ENCODE measurements at regions not wholly inside any gene's neighbourhood (a gene's known extent, or its start where the extent isn't known, plus 50 kb on each side); places are given as distances from the start of the nearest gene placed in this dataset.

GRCh38 chr10:29229258-29229705 is 59.6 kb upstream of the LYZL1 start:
- H3K9me3 Mint-ChIP-seq, result peaks cover 8% of the 10 kb centered on the region; the same call in 1 of the 3 replicates

More at GRCh38 chr10:29229258-29229705, 59.6 kb upstream of the LYZL1 start:
- Histone ChIP-seq H3K27ac (ENCODE audit: low read depth) (no peak overlapping the region), H3K4me2 (no peak overlapping the region), H3K36me3 (ENCODE audit: insufficient read depth) (no peaks in the 10 kb centered on the region), H3K79me2 (replicated peaks; ENCODE audit: insufficient read depth) (no peaks in the 10 kb centered on the region), H3K27me3 (ENCODE audit: insufficient read depth) (no peaks in the 10 kb centered on the region), H3K4me1 (ENCODE audit: insufficient read depth) (peaks cover 9% of the 10 kb centered on the region), H3F3A (replicated peaks; ENCODE audit: low read depth) (no peaks in the 10 kb centered on the region), H2AFZ (peak overlapping the region; percentile 81), H3K4me3 (no peak overlapping the region), H3K9me2 (ENCODE audit: insufficient read depth) (0 out of 2 replicates have a peak, but pooled peaks cover 5% of the 10 kb centered on the region), H4K20me1 (replicated peaks; ENCODE audit: insufficient read depth) (no peaks in the 10 kb centered on the region)
- peaks cover 2% of the 10 kb centered on the region for H3K27me3 Mint-ChIP-seq (ENCODE audit: insufficient read depth, low read depth, poor library complexity)
- H3K36me3 Mint-ChIP-seq (ENCODE audit: low read depth), result no peaks in the 10 kb centered on the region; the same call in 2 of the 3 replicates
- H3K4me1 Mint-ChIP-seq, result peaks cover 14% of the 10 kb centered on the region
- no peak overlapping the region for H3K4me3 Mint-ChIP-seq
- DNase-seq (ENCODE audit: low spot score) (no peak), ATAC-seq (no peak)
- H3K27ac Mint-ChIP-seq, result no peak overlapping the region
- TF ChIP-seq CREB1 (CRISPR knock-in tag; IDR thresholded peaks at IDR 0.05; ENCODE audit: low read depth) (no peak), ZNF114 (CRISPR knock-in tag; IDR thresholded peaks at IDR 0.05) (no peak), EZH2 (IDR thresholded peaks at IDR 0.05; ENCODE audit: low read depth, unreplicated experiment) (no peak), JUNB (IDR thresholded peaks at IDR 0.05; ENCODE audit: unreplicated experiment) (no peak), CTCF (conservative IDR thresholded peaks at IDR 0.05; ENCODE audit: low read depth in 2 of 2) (no peak), POLR2AphosphoS5 (IDR thresholded peaks at IDR 0.05; ENCODE audit: low read depth) (no peak), ETS1 (IDR thresholded peaks at IDR 0.05) (no peak), ZNF462 (CRISPR knock-in tag; IDR thresholded peaks at IDR 0.05) (no peak), ZNF331 (CRISPR knock-in tag; IDR thresholded peaks at IDR 0.05; ENCODE audit: low read depth) (no peak), EZH2phosphoT487 (IDR thresholded peaks at IDR 0.05; ENCODE audit: unreplicated experiment) (no peak)

Measured in GM23338 (cell line).